ENCODE measurements at regions not wholly inside any gene's neighbourhood (a gene's known extent, or its start where the extent isn't known, plus 50 kb on each side); places are given as distances from the start of the nearest gene placed in this dataset.

DNA sequence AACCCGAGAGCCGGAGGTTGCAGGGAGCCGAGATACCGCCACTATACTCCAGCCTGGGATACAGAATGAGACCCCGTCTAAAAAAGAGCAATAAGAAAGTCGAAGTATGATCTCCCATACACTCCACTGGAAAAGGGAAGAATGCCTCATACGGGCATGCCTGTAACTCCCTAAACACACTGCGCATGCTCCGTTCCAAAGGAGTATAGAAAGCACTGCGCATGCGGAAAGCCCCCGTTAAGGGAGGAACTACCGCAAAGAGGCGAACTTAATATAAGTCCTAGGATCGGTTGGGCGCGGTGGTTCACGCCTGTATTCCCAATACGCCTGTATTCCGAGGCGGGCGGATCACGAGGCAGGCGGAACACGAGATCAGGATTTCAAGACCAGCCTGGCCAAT, 313.1 kb upstream of the ERCC4 start:
- no peak for TF ChIP-seq CTCF (IDR thresholded peaks at IDR 0.05)

GRCh38 chr16:13607289-13607688, 312.7 kb upstream of the ERCC4 start:
- TF ChIP-seq CTCF (IDR thresholded peaks at IDR 0.05) = no peak

- TF ChIP-seq CTCF (IDR thresholded peaks at IDR 0.05) = no peak
Observed at GRCh38 chr16:13611596-13611995, 308.4 kb upstream of the ERCC4 start.

DNA sequence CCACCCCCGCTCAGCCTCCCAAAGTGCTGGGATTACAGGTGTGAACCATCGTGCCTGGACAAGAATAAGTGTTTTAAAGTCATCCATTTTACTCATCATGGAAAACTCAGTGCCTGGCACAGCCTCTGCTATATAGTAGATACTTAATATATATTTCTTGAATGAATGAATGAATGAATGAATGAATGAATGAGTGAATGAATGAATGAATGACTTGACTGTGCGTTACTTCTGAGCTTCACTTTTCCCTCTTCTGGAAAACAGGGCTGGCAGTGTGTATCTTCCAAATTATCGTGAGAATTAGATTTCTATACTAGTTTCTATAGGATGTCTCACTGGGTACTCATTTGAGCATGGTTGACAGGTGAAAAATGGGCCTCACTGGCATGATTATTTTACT, 307.3 kb upstream of the ERCC4 start:
- no peak for TF ChIP-seq CTCF (IDR thresholded peaks at IDR 0.05)

- TF ChIP-seq CTCF (IDR thresholded peaks at IDR 0.05) = no peak
Observed at GRCh38 chr16:13613165-13613564, 306.8 kb upstream of the ERCC4 start.

DNA sequence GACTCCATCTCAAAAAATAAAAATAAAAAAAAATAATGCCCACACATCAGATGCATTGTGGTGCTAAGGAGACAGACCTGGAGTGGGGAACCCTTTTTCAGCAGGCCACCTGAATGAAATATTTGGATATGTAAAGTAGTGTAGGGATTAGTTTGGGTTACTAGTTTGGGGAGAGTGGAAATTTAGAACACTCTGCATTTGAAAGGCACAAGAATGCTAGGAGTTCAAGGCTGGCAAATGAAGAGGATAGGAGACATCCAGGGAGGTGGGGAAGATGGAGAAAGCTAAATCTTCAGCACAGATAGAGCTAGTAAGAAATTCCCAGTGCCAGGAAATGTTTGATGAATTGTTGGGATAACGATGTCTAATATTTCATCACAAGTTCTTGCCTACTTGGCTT, 298.3 kb upstream of the ERCC4 start:
- TF ChIP-seq CTCF (IDR thresholded peaks at IDR 0.05) = no peak

DNA sequence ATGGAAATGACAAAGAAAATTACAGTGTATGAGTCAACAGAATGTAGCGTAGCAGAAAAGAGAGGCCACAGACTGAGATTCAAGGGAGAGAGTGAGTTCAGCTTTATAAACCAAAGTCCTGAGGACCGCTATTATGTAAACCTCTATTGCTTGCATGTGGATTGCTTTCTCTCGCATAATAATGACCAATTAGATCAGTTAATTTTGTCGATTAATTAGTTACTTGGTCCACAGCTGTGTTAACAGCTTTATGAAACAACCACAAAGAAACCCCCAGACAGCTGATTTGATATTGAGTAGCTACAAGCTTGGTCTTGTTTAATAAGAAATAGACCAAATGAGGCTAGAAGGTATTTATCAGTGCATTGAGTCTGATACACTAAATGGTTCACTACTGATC, 291.8 kb upstream of the ERCC4 start:
- TF ChIP-seq CTCF (IDR thresholded peaks at IDR 0.05) = no peak

DNA sequence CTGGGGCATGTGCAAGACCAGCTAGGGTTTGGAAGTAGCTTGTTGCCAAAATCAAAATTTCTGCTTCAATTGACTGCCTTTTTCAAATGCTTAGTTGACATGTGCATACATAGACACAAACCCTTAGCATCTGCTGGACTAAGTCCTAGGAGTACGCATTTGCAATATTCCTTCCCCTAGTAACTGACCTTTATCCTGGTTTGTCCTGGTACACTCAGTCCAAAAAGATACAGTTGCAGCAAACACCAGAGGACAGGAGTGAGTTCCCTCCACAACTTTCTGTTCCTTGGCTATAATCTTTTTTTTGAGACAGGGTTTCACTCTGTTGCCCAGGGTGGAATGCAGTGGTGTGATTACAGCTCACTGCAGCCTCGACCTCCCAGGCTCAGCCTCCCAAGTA, 290.2 kb upstream of the ERCC4 start:
- no peak for TF ChIP-seq CTCF (IDR thresholded peaks at IDR 0.05)

Measured in LNCAP (cell line).